ENCODE measurements at regions not wholly inside any gene's neighbourhood (a gene's known extent, or its start where the extent isn't known, plus 50 kb on each side); places are given as distances from the start of the nearest gene placed in this dataset.

DNA sequence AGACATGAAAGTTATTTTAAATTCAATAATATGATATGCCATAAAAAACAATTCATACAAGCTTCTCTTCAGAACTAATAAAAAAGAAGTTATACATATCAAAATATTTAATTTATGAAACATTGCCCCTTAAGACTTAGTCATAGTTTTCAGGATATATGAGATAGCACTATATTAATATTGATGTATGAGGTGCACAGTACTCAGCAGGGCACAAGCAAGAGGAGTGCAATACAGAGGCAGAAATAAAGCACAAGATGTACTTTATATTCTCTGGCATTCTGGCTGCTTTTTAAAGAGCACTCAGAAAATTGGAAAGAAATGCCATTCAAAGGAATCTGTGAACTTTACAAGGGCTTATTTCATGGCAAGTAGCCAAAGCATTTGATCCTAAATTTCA is 274.9 kb downstream of the CPXCR1 start:
- no peak overlapping the region for H3K23ac ChIP-seq (ENCODE audit: low read depth, low read length)
- BruUV-seq (replicated peaks), result no TSS peak
- intact Hi-C loops (cut with micrococcal nuclease), result no loop called here
- H3K18ac ChIP-seq (ENCODE audit: low read depth, low read length), result no peak overlapping the region
- H2BK15ac ChIP-seq (ENCODE audit: low read depth, low read length), result no peak overlapping the region
- no peak overlapping the region for H3K4ac ChIP-seq (ENCODE audit: low read depth, low read length)
- H3K79me1 ChIP-seq (ENCODE audit: low read depth in 1 of 2, low read length in 2 of 2), result no peaks in the 10 kb centered on the region
- no peaks in the 10 kb centered on the region for H3K9me3 ChIP-seq (ENCODE audit: control insufficient read depth, insufficient read depth, low read length)
- no peak overlapping the region for H2BK20ac ChIP-seq (ENCODE audit: low read depth, low read length)
- ChIA-PET CTCF (no interaction called here), POLR2A (ENCODE audit: unreplicated experiment) (no interaction called here)
- no peak overlapping the region for H4K5ac ChIP-seq (ENCODE audit: low read depth, low read length)
- no peaks in the 10 kb centered on the region for H3K4me1 ChIP-seq (ENCODE audit: control insufficient read depth, insufficient read depth, low read length)
- H2BK120ac ChIP-seq (ENCODE audit: low read depth, low read length), result no peak overlapping the region
- H4K91ac ChIP-seq (ENCODE audit: insufficient read depth, low read depth, low read length), result no peak overlapping the region
- H3K36me3 ChIP-seq (ENCODE audit: control insufficient read depth, insufficient read depth, low read length), result no peaks in the 10 kb centered on the region
- H2BK5ac ChIP-seq (ENCODE audit: low read depth, low read length, poor library complexity, severe bottlenecking), result no peak overlapping the region
- in situ Hi-C loops (cut with MboI; ENCODE audit: low sequenced_read_pairs), result no loop called here
- H2AK9ac ChIP-seq (replicated peaks; ENCODE audit: low read depth, low read length, poor library complexity), result no peak overlapping the region
- no peak overlapping the region for H3K14ac ChIP-seq (replicated peaks; ENCODE audit: low read depth, low read length)
- H3K9me1 ChIP-seq (ENCODE audit: insufficient read depth, low read length), result no peaks in the 10 kb centered on the region
- H3K56ac ChIP-seq (ENCODE audit: extremely low read depth, insufficient read depth, low read length), result no peak overlapping the region
- TF ChIP-seq MXI1 (IDR thresholded peaks at IDR 0.05; ENCODE audit: borderline replicate concordance, low read depth, low read length), result no peak
- no peak for TF ChIP-seq CEBPB (IDR thresholded peaks at IDR 0.05; ENCODE audit: low read depth, low read length)
- no peak for TF ChIP-seq RFX5 (IDR thresholded peaks at IDR 0.05; ENCODE audit: low read depth, low read length)
- no peak for TF ChIP-seq MAFK (IDR thresholded peaks at IDR 0.05; ENCODE audit: low read depth, low read length)
- no peak for TF ChIP-seq BHLHE40 (IDR thresholded peaks at IDR 0.05; ENCODE audit: low read depth, low read length)
- TF ChIP-seq USF2 (IDR thresholded peaks at IDR 0.05; ENCODE audit: low read depth, low read length), result no peak
- no peak for TF ChIP-seq MAZ (IDR thresholded peaks at IDR 0.05; ENCODE audit: borderline replicate concordance, low read depth, low read length)
- no peak for TF ChIP-seq CHD1 (IDR thresholded peaks at IDR 0.05; ENCODE audit: low read depth, low read length)
- TF ChIP-seq FOS (IDR thresholded peaks at IDR 0.05; ENCODE audit: low read depth, low read length), result no peak
- TF ChIP-seq POLR2A (IDR thresholded peaks at IDR 0.05; ENCODE audit: low read depth, low read length), result no peak
- TF ChIP-seq SMC3 (IDR thresholded peaks at IDR 0.05; ENCODE audit: low read depth, low read length), result no peak
- TF ChIP-seq NFE2L2 (IDR thresholded peaks at IDR 0.05; ENCODE audit: low read depth, low read length), result no peak
- TF ChIP-seq RAD21 (IDR thresholded peaks at IDR 0.05; ENCODE audit: low read length), result no peak
- no peak for TF ChIP-seq RCOR1 (IDR thresholded peaks at IDR 0.05; ENCODE audit: insufficient replicate concordance, low read length)
- no peak for TF ChIP-seq ELK1 (IDR thresholded peaks at IDR 0.05; ENCODE audit: borderline replicate concordance, low read depth, low read length)
- no peak for TF ChIP-seq CTCF (conservative IDR thresholded peaks at IDR 0.05; ENCODE audit: low read depth, low read length)
- no peak overlapping the region for H3K27ac ChIP-seq (ENCODE audit: insufficient read depth, low read length)
- no peak overlapping the region for H4K8ac ChIP-seq (ENCODE audit: low read depth in 2 of 2, low read length in 2 of 2)
- ATAC-seq (ENCODE audit: low read depth) (no peak), DNase-seq (no peak)
- no peaks in the 10 kb centered on the region for H4K20me1 ChIP-seq (ENCODE audit: insufficient read depth, low read length)
- H3K4me2 ChIP-seq (ENCODE audit: low read depth, low read length), result no peak overlapping the region
- dilution Hi-C loops (cut with HindIII; ENCODE audit: low sequenced_read_pairs, unreplicated experiment), result no loop called here
- no peak overlapping the region for H3K9ac ChIP-seq (ENCODE audit: low read depth, low read length)
- no peak overlapping the region for H2AK5ac ChIP-seq (ENCODE audit: low read depth, low read length)
- no peak overlapping the region for H2AFZ ChIP-seq (replicated peaks; ENCODE audit: low read length, poor library complexity)
- no peak overlapping the region for H3K4me3 ChIP-seq (ENCODE audit: insufficient read depth, low read depth, low read length)
- H3K27me3 ChIP-seq (ENCODE audit: control insufficient read depth, insufficient read depth, low read length), result no peaks in the 10 kb centered on the region
